ENCODE measurements at regions not wholly inside any gene's neighbourhood (a gene's known extent, or its start where the extent isn't known, plus 50 kb on each side); places are given as distances from the start of the nearest gene placed in this dataset.

- H3K27ac ChIP-seq: no peak overlapping the region
- H3K4me3 ChIP-seq (ENCODE audit: low read depth, low read length): no peak overlapping the region
- H3K36me3 ChIP-seq (replicated peaks): no peaks in the 10 kb centered on the region
- in situ Hi-C loops (cut with HindIII; ENCODE audit: low pct_ligation_motif_present, low sequenced_read_pairs): no loop called here
- DNase-seq: no peak
- no peaks in the 10 kb centered on the region for H3K27me3 ChIP-seq (replicated peaks)
- TF ChIP-seq, protein P1, sequence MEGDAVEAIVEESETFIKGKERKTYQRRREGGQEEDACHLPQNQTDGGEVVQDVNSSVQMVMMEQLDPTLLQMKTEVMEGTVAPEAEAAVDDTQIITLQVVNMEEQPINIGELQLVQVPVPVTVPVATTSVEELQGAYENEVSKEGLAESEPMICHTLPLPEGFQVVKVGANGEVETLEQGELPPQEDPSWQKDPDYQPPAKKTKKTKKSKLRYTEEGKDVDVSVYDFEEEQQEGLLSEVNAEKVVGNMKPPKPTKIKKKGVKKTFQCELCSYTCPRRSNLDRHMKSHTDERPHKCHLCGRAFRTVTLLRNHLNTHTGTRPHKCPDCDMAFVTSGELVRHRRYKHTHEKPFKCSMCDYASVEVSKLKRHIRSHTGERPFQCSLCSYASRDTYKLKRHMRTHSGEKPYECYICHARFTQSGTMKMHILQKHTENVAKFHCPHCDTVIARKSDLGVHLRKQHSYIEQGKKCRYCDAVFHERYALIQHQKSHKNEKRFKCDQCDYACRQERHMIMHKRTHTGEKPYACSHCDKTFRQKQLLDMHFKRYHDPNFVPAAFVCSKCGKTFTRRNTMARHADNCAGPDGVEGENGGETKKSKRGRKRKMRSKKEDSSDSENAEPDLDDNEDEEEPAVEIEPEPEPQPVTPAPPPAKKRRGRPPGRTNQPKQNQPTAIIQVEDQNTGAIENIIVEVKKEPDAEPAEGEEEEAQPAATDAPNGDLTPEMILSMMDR (IDR thresholded peaks at IDR 0.05; ENCODE audit: low read depth, low read length, missing control alignments): no peak
These were observed 110.3 kb downstream of the CCT6B start for GRCh38 chr17:34850964-34851363.

DNA sequence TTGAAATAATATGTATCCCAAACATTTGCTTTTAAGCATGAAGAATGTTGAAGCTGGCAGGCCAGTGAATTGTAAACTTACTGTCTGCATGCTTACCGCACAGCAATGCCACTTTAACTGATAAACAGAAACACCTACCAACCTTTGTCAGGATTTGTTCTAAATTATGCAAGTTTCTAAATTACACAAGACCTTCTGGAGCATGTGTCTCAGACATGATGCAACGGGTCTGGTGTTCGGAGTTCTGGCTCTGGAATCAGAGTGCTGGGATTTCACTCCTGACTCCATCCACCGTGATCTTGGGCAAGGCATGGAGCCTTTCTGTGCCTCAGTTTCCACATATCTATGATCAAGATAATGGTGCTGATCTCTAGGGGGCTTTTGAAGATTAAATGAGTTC lies 111.2 kb downstream of the CCT6B start:
- H3K27ac ChIP-seq: no peak overlapping the region
- no peaks in the 10 kb centered on the region for H3K27me3 ChIP-seq (replicated peaks)
- in situ Hi-C loops (cut with HindIII; ENCODE audit: low pct_ligation_motif_present, low sequenced_read_pairs): no loop called here
- TF ChIP-seq, protein P1 (IDR thresholded peaks at IDR 0.05; ENCODE audit: low read depth, low read length, missing control alignments): no peak
- DNase-seq: no peak
- no peaks in the 10 kb centered on the region for H3K36me3 ChIP-seq (replicated peaks)
- H3K4me3 ChIP-seq (ENCODE audit: low read depth, low read length): no peak overlapping the region

DNA sequence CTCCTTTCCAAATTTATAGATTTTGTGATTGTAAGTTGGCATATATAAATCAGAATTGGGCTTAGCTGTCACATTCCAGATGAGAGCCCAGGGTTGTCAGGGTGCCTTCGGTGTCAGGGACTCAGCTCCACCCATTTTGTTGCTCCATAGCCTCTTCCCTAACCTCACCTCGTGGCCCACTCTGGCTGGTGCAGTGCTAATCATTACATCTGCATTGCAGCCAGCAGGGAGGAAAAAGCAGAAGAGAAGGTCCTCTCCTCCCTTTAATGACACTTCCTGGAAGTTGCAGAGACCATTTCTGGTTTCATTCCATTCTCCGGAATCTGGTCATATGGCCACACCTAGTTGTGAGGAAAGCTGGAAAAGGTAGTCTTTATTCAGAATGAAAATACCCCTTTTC lies 113.3 kb downstream of the CCT6B start:
- H3K27ac ChIP-seq: no peak overlapping the region
- no peaks in the 10 kb centered on the region for H3K27me3 ChIP-seq (replicated peaks)
- in situ Hi-C loops (cut with HindIII; ENCODE audit: low pct_ligation_motif_present, low sequenced_read_pairs): no loop called here
- no peak for DNase-seq
- no peaks in the 10 kb centered on the region for H3K36me3 ChIP-seq (replicated peaks)
- no peak overlapping the region for H3K4me3 ChIP-seq (ENCODE audit: low read depth, low read length)
- TF ChIP-seq, protein P1 (IDR thresholded peaks at IDR 0.05; ENCODE audit: low read depth, low read length, missing control alignments): no peak

DNA sequence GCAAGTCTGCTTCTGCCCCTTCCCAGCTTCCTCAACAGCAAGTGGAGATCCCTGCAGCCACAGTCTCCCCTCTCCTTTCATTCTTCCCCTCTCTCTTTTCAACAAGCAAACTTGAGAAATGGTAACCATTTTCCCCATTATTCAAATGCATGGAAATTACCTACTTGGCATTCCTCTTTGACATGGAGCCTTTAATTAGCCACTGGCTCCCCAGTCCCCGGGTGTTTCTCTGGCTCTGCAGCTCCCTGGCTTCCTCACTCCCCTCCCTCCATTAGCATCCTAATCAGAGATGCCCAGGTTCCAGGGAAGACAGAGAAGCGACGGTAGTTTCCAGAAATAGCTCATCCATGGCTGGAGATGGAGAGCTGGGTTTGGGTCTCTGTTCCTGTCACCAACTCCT lies 116.0 kb downstream of the CCT6B start:
- Histone ChIP-seq H3K36me3 (replicated peaks) (no peaks in the 10 kb centered on the region), H3K27me3 (replicated peaks) (no peaks in the 10 kb centered on the region), H3K4me3 (ENCODE audit: low read depth, low read length) (no peak overlapping the region), H3K27ac (no peak overlapping the region)
- in situ Hi-C loops (cut with HindIII; ENCODE audit: low pct_ligation_motif_present, low sequenced_read_pairs): no loop called here
- TF ChIP-seq, protein P1 (IDR thresholded peaks at IDR 0.05; ENCODE audit: low read depth, low read length, missing control alignments): no peak
- DNase-seq: no peak

- Histone ChIP-seq H3K27me3 (replicated peaks) (no peaks in the 10 kb centered on the region), H3K4me3 (ENCODE audit: low read depth, low read length) (no peak overlapping the region), H3K27ac (no peak overlapping the region), H3K36me3 (replicated peaks) (no peaks in the 10 kb centered on the region)
- no peak for DNase-seq
- in situ Hi-C loops (cut with HindIII; ENCODE audit: low pct_ligation_motif_present, low sequenced_read_pairs): no loop called here
- TF ChIP-seq, protein P1 (IDR thresholded peaks at IDR 0.05; ENCODE audit: low read depth, low read length, missing control alignments): no peak
These were observed 117.6 kb downstream of the CCT6B start for GRCh38 chr17:34843682-34844081.

GRCh38 chr17:34842235-34842634 lies 119.0 kb downstream of the CCT6B start:
- TF ChIP-seq, protein P1 (IDR thresholded peaks at IDR 0.05; ENCODE audit: low read depth, low read length, missing control alignments): no peak
- H3K27me3 ChIP-seq (replicated peaks): no peaks in the 10 kb centered on the region
- no peak for DNase-seq
- in situ Hi-C loops (cut with HindIII; ENCODE audit: low pct_ligation_motif_present, low sequenced_read_pairs): no loop called here
- no peaks in the 10 kb centered on the region for H3K36me3 ChIP-seq (replicated peaks)
- H3K4me3 ChIP-seq (ENCODE audit: low read depth, low read length): no peak overlapping the region
- H3K27ac ChIP-seq: no peak overlapping the region

All from brain microvascular endothelial cell (primary cell).